ENCODE measurements at regions not wholly inside any gene's neighbourhood (a gene's known extent, or its start where the extent isn't known, plus 50 kb on each side); places are given as distances from the start of the nearest gene placed in this dataset.
"Not testable (repeated sequence)": the region's sequence is repeated elsewhere in the genome, so short reads cannot be mapped to it uniquely, and the experiment has no call there.

- not testable (repeated sequence) for DNase-seq (ENCODE audit: low read depth in 4 of 4, low spot score in 2 of 4)
Observed at GRCh38 chr12:13518034-13518433, 321.5 kb downstream of the EMP1 start.

DNA sequence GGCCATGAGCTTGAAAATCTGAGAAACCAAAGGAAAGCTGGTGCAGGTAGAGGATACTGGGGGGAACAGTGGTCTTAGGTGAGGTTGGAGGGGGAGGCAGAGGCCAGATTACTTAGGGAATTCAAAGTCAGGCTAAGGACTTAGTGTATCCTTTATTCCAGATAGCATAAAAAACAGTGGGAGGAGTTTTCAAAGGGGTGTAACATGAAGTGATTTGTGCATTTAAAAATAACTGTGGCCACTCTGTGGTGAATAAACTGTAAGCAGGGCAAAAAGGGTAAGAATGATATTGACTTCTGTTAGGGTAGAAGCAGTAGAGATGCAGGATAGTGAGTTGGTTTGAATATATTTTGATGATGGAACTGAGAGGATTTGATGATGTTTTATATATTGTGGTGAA, 313.2 kb downstream of the EMP1 start:
- DNase-seq (ENCODE audit: low read depth in 4 of 4, low spot score in 2 of 4), result no peak

GRCh38 chr12:13505636-13506035, 309.1 kb downstream of the EMP1 start:
- no peak for DNase-seq (ENCODE audit: low read depth in 4 of 4, low spot score in 2 of 4)

GRCh38 chr12:13505224-13505623, 308.7 kb downstream of the EMP1 start:
- DNase-seq (ENCODE audit: low read depth in 4 of 4, low spot score in 2 of 4), result no peak

GRCh38 chr12:13504736-13505135, 308.2 kb downstream of the EMP1 start:
- no peak for DNase-seq (ENCODE audit: low read depth in 4 of 4, low spot score in 2 of 4)

- no peak for DNase-seq (ENCODE audit: low read depth in 4 of 4, low spot score in 2 of 4)
Observed at GRCh38 chr12:13504074-13504473, 307.5 kb downstream of the EMP1 start.

DNA sequence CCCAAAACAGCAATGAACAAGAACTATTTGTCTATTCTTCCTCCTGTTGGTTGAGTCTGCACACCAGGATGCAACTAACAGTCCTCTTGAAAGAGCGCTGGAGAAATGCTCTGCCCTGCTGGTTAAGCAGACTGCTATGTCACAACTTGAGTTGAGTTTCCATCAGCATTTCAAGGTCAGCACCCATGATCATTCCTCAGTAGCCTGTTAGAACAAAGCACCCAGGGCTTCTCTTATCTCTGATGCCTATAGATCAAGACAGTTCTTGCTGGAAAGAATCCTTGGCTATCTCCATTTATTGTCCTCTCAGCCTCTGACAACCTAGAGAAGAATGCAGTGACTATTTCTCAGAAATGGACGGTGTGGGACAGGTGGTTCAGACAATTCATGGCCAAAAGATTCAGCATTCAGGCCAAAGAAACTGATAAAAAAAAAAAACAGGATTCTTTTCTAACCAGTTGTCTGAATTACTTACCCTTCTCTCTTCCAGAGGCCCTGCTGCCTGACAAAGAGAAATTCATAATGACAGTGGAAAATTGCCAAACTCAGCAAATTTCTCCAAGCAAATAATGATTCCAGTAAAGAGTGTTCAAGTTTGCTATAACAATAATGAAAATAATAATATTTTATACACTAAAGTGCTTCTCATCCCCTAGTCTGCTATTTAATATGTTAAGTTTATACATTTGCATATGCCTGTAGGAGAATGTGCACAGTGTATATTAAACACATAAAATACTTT, 306.7 kb downstream of the EMP1 start:
- no peak for DNase-seq (ENCODE audit: low read depth in 4 of 4, low spot score in 2 of 4)

- DNase-seq (ENCODE audit: low read depth in 4 of 4, low spot score in 2 of 4), result no peak
Observed at GRCh38 chr12:13499008-13499407, 302.5 kb downstream of the EMP1 start.

DNA sequence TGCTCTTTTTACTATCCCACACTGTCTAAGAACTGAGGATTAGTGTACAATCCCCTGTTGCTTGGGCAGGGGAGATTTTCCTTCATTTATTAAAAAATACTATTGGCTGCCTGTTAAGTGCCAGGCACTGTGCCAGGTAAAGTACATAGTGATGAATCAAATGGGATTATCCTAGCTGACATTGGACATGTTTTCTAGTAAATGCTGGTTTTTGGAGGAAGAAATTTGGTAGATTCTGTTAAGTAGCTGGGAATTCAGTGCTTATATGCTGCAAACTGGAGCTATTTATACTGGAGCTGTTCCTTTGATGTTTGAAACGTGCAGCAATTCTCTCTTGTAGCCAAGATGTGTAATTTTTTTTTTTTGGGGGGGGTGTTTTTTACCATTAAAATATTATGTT, 299.6 kb downstream of the EMP1 start:
- DNase-seq (ENCODE audit: low read depth in 4 of 4, low spot score in 2 of 4), result no peak

DNA sequence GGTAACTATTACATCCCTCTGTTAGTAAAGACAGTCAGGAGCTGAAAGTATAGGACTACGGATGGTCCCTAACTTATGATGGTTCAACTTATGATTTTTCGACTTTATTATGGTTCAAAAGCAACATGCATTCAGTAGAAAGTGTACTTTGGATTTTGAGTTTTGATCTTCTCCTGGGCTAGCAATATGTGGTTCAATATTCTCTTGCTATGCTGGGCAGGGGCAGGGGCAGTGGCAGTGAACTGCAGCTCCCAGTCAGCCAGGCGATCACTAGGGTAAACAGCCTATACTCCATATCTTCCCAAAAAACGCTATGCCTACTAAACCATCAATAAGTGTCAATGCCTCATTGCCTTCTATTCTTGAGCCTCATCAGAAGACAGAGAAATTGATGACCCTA, 292.7 kb downstream of the EMP1 start:
- no peak for DNase-seq (ENCODE audit: low read depth in 4 of 4, low spot score in 2 of 4)

- DNase-seq (ENCODE audit: low read depth in 4 of 4, low spot score in 2 of 4), result no peak
Observed at GRCh38 chr12:13487326-13487725, 290.8 kb downstream of the EMP1 start.

GRCh38 chr12:13486794-13487193, 290.3 kb downstream of the EMP1 start:
- no peak for DNase-seq (ENCODE audit: low read depth in 4 of 4, low spot score in 2 of 4)

DNA sequence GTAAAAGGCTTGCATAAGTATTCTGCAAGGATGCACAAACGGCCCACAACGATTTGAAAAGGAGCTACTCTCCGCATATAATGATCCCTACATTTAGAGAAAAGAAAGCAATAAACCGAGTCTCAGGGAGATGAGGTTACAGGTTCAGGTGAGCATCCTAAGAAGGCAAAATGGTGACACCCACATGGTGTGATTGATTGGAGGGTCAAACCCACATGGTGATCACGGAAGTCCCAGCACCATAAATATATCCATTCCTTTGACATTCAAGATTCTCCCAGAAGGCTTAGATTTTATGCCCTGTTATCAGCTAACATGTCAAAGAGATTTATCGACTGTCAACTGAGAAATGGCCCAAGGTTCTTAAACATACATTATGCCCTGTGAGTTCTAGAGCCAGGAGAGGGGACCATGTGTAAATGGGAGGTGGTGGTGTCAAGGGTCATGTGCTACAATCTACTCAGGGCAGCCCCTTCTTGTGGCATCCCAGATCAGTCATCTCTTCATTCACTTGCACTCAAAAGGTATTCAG, 282.2 kb downstream of the EMP1 start:
- no peak for DNase-seq (ENCODE audit: low read depth in 4 of 4, low spot score in 2 of 4)

DNA sequence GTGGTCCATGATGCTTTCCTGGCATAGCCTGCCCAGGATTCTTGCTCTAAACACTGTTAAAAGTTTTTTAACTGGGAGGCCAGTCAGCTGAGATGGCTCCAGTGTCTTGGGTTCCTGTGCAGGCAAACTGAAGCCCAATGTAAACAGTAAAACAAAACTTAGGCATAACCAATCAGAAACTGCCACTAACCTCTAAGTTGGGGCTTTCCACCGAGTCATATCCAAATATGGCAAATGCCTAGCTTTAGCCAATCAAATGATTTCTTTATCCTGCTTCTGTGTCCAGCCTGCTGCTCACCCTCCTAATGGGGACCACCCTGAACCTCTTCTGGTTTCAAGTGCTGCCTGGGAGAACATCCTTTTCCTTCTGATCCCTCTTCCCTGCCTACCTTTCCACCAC, 277.9 kb downstream of the EMP1 start:
- no peak for DNase-seq (ENCODE audit: low read depth in 4 of 4, low spot score in 2 of 4)

- DNase-seq (ENCODE audit: low read depth in 4 of 4, low spot score in 2 of 4), result no peak
Observed at GRCh38 chr12:13472690-13473089, 276.2 kb downstream of the EMP1 start.

GRCh38 chr12:13471471-13471870, 274.9 kb downstream of the EMP1 start:
- DNase-seq (ENCODE audit: low read depth in 4 of 4, low spot score in 2 of 4), result no peak

GRCh38 chr12:13465635-13466034, 269.1 kb downstream of the EMP1 start:
- no peak for DNase-seq (ENCODE audit: low read depth in 4 of 4, low spot score in 2 of 4)

- DNase-seq (ENCODE audit: low read depth in 4 of 4, low spot score in 2 of 4), result no peak
Observed at GRCh38 chr12:13463189-13463588, 266.7 kb downstream of the EMP1 start.

DNA sequence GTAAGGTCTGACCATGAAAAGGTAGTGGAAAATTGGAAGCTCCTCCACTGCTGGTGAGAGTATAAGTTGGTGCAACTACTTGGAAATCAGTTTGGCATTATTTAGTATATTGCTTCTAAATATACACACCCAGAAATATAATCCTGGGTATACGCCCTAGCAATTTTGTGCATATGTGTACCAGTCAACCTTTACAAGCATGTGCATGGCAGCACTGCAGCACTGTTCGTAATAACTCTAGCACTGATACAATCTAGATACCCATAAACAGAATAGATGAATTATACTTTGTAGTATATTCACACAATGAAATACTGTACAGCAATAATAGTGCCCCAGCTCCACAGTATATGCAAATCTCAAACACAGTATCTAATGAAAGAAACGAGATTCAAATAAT, 265.9 kb downstream of the EMP1 start:
- DNase-seq (ENCODE audit: low read depth in 4 of 4, low spot score in 2 of 4), result no peak

GRCh38 chr12:13455778-13456144, 259.2 kb downstream of the EMP1 start:
- DNase-seq (ENCODE audit: low read depth in 4 of 4, low spot score in 2 of 4), result no peak

DNA sequence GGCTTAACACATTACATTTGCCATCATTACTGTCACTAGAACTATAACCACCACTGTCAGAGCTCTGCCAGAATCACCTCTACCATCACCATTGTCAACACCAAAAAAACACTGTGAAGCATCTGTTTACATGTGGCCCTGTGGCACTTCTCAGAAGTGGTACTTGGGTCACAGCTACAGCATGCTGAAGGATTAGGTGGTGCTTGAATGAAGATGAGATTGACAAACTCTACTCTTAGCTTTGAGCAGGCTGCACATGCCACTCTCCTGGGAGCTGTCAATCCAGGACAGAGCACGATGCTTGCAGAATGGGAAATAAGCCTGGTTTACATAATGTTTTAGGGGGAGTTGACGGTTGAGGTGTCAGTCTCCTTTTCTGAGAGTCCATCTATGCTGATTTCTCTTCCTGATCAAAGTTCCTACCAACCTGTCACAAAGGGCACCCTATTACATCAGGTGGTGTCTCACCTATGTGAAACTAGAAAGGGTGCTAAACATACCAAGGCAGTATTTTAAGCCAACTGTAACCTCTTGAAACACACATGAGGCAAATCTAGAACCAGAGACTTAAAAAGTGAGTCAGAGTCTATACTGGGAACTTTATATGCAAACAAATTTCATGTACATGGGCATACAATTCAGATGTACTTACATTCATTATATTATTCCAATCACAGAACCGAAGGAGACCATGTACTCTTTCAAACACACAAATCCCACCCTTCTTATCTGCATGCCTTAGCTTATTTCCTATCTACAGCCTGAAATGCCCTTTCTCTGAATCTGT, 258.7 kb downstream of the EMP1 start:
- no peak for DNase-seq (ENCODE audit: low read depth in 4 of 4, low spot score in 2 of 4)

- no peak for DNase-seq (ENCODE audit: low read depth in 4 of 4, low spot score in 2 of 4)
Observed at GRCh38 chr12:13452955-13453570, 256.5 kb downstream of the EMP1 start.

Measured in left renal cortex interstitium (tissue), 4 donors.